ENCODE measurements at regions not wholly inside any gene's neighbourhood (a gene's known extent, or its start where the extent isn't known, plus 50 kb on each side); places are given as distances from the start of the nearest gene placed in this dataset.
"Not testable (repeated sequence)": the region's sequence is repeated elsewhere in the genome, so short reads cannot be mapped to it uniquely, and the experiment has no call there.

GRCh38 chr1:5157175-5157574 is 502.8 kb downstream of the AJAP1 start:
- H3K27ac Mint-ChIP-seq = no peak overlapping the region
- H3K36me3 Mint-ChIP-seq = no peaks in the 10 kb centered on the region
- no peak for DNase-seq
- peaks cover 4% of the 10 kb centered on the region for H3K27me3 Mint-ChIP-seq
- peaks cover 2% of the 10 kb centered on the region for H3K9me3 Mint-ChIP-seq
- H3K4me1 Mint-ChIP-seq = no peaks in the 10 kb centered on the region
- H3K4me3 Mint-ChIP-seq = no peak overlapping the region

GRCh38 chr1:5156416-5157120 is 502.2 kb downstream of the AJAP1 start:
- Mint-ChIP-seq H3K9me3 (peaks cover 2% of the 10 kb centered on the region), H3K27ac (no peak overlapping the region), H3K27me3 (no peaks in the 10 kb centered on the region), H3K4me3 (no peak overlapping the region), H3K4me1 (no peaks in the 10 kb centered on the region), H3K36me3 (no peaks in the 10 kb centered on the region)
- no peak for DNase-seq

GRCh38 chr1:5151511-5151910 is 497.1 kb downstream of the AJAP1 start:
- no peak for DNase-seq
- no peak overlapping the region for H3K27ac Mint-ChIP-seq
- H3K27me3 Mint-ChIP-seq = peaks cover 2% of the 10 kb centered on the region
- H3K9me3 Mint-ChIP-seq = peaks cover 2% of the 10 kb centered on the region
- no peak overlapping the region for H3K4me3 Mint-ChIP-seq
- H3K36me3 Mint-ChIP-seq = no peaks in the 10 kb centered on the region
- H3K4me1 Mint-ChIP-seq = no peaks in the 10 kb centered on the region

GRCh38 chr1:5150191-5150590 is 495.8 kb downstream of the AJAP1 start:
- Mint-ChIP-seq H3K36me3 (no peaks in the 10 kb centered on the region), H3K9me3 (peaks cover 1% of the 10 kb centered on the region), H3K27me3 (peaks cover 11% of the 10 kb centered on the region), H3K4me1 (no peaks in the 10 kb centered on the region), H3K27ac (no peak overlapping the region), H3K4me3 (no peak overlapping the region)
- DNase-seq = no peak

- Mint-ChIP-seq H3K9me3 (no peaks in the 10 kb centered on the region), H3K4me1 (no peaks in the 10 kb centered on the region), H3K36me3 (no peaks in the 10 kb centered on the region), H3K4me3 (no peak overlapping the region), H3K27ac (no peak overlapping the region), H3K27me3 (peaks cover 19% of the 10 kb centered on the region)
- DNase-seq = no peak
Observed at GRCh38 chr1:5147806-5148205, 493.4 kb downstream of the AJAP1 start.

- DNase-seq = no peak
- Mint-ChIP-seq H3K4me1 (peaks cover 2% of the 10 kb centered on the region), H3K9me3 (no peaks in the 10 kb centered on the region), H3K27ac (no peak overlapping the region), H3K4me3 (no peak overlapping the region), H3K36me3 (no peaks in the 10 kb centered on the region), H3K27me3 (peaks cover 19% of the 10 kb centered on the region)
Observed at GRCh38 chr1:5142389-5142788, 488.0 kb downstream of the AJAP1 start.

GRCh38 chr1:5141750-5142149 is 487.3 kb downstream of the AJAP1 start:
- Mint-ChIP-seq H3K36me3 (no peaks in the 10 kb centered on the region), H3K9me3 (no peaks in the 10 kb centered on the region), H3K27me3 (peaks cover 19% of the 10 kb centered on the region), H3K4me1 (peaks cover 2% of the 10 kb centered on the region), H3K4me3 (no peak overlapping the region), H3K27ac (no peak overlapping the region)
- no peak for DNase-seq

GRCh38 chr1:5140962-5141361 is 486.6 kb downstream of the AJAP1 start:
- no peaks in the 10 kb centered on the region for H3K36me3 Mint-ChIP-seq
- no peaks in the 10 kb centered on the region for H3K9me3 Mint-ChIP-seq
- peaks cover 12% of the 10 kb centered on the region for H3K27me3 Mint-ChIP-seq
- DNase-seq = no peak
- no peak overlapping the region for H3K27ac Mint-ChIP-seq
- H3K4me3 Mint-ChIP-seq = no peak overlapping the region
- peaks cover 2% of the 10 kb centered on the region for H3K4me1 Mint-ChIP-seq

GRCh38 chr1:5140136-5140535 is 485.7 kb downstream of the AJAP1 start:
- Mint-ChIP-seq H3K9me3 (no peaks in the 10 kb centered on the region), H3K27me3 (peaks cover 8% of the 10 kb centered on the region), H3K36me3 (no peaks in the 10 kb centered on the region), H3K27ac (no peak overlapping the region), H3K4me1 (peaks cover 2% of the 10 kb centered on the region), H3K4me3 (no peak overlapping the region)
- DNase-seq = no peak

- Mint-ChIP-seq H3K27ac (no peak overlapping the region), H3K36me3 (no peaks in the 10 kb centered on the region), H3K4me3 (no peak overlapping the region), H3K9me3 (peaks cover 4% of the 10 kb centered on the region), H3K4me1 (peaks cover 4% of the 10 kb centered on the region), H3K27me3 (no peaks in the 10 kb centered on the region)
- no peak for DNase-seq
Observed at GRCh38 chr1:5129746-5130355, 475.4 kb downstream of the AJAP1 start.

- H3K27me3 Mint-ChIP-seq = no peaks in the 10 kb centered on the region
- no peak overlapping the region for H3K4me3 Mint-ChIP-seq
- peaks cover 4% of the 10 kb centered on the region for H3K9me3 Mint-ChIP-seq
- no peak overlapping the region for H3K27ac Mint-ChIP-seq
- H3K4me1 Mint-ChIP-seq = peaks cover 4% of the 10 kb centered on the region
- no peak for DNase-seq
- H3K36me3 Mint-ChIP-seq = no peaks in the 10 kb centered on the region
Observed at GRCh38 chr1:5125208-5125607, 470.8 kb downstream of the AJAP1 start.

- no peak for DNase-seq
- Mint-ChIP-seq H3K27ac (no peak overlapping the region), H3K27me3 (no peaks in the 10 kb centered on the region), H3K9me3 (no peaks in the 10 kb centered on the region), H3K36me3 (no peaks in the 10 kb centered on the region), H3K4me3 (no peak overlapping the region), H3K4me1 (peaks cover 4% of the 10 kb centered on the region)
Observed at GRCh38 chr1:5120559-5120958, 466.1 kb downstream of the AJAP1 start.

GRCh38 chr1:5119366-5120234 is 465.2 kb downstream of the AJAP1 start:
- H3K27ac Mint-ChIP-seq = no peak overlapping the region
- H3K36me3 Mint-ChIP-seq = no peaks in the 10 kb centered on the region
- DNase-seq = no peak
- no peaks in the 10 kb centered on the region for H3K27me3 Mint-ChIP-seq
- no peaks in the 10 kb centered on the region for H3K4me1 Mint-ChIP-seq
- no peaks in the 10 kb centered on the region for H3K9me3 Mint-ChIP-seq
- no peak overlapping the region for H3K4me3 Mint-ChIP-seq

- not testable (repeated sequence) for H3K27me3 Mint-ChIP-seq, H3K36me3 Mint-ChIP-seq, H3K9me3 Mint-ChIP-seq, H3K4me1 Mint-ChIP-seq, H3K27ac Mint-ChIP-seq, DNase-seq, H3K4me3 Mint-ChIP-seq
Observed at GRCh38 chr1:5118771-5119170, 464.4 kb downstream of the AJAP1 start.

- not testable (repeated sequence) for H3K4me1 Mint-ChIP-seq, H3K4me3 Mint-ChIP-seq, H3K9me3 Mint-ChIP-seq, H3K27me3 Mint-ChIP-seq, H3K27ac Mint-ChIP-seq, H3K36me3 Mint-ChIP-seq, DNase-seq
Observed at GRCh38 chr1:5118292-5118691, 463.9 kb downstream of the AJAP1 start.
